NCI-H524 (cell line): ENCODE measurements at regions not wholly inside any gene's neighbourhood (a gene's known extent, or its start where the extent isn't known, plus 50 kb on each side); places are given as distances from the start of the nearest gene placed in this dataset.

Source experiments
- DNase-seq, 2 experiments: peaks; one replicate each; lab custom pipeline; 2025; lab: John Stamatoyannopoulos, UW

DNA sequence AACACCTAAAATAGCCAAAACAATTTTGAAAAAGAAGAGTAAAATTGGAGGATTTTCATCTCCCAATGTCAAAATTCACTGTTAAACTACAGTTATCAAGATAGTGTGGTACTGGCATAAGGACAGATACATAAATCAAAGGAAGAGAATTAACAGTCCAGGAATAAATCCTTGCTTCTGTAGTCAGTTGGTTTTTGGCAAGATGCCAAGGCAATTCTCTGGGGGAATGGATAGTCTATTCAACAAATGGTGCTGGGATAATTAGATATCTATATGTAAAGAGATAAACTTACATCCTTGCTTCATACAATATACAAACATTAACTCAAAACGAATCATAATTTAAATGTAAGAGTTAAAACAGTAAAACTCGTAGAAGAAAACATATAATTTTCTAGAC, 57.9 kb upstream of the SELENOK start:
- peak; percentile 83 to 95 for DNase-seq

DNA sequence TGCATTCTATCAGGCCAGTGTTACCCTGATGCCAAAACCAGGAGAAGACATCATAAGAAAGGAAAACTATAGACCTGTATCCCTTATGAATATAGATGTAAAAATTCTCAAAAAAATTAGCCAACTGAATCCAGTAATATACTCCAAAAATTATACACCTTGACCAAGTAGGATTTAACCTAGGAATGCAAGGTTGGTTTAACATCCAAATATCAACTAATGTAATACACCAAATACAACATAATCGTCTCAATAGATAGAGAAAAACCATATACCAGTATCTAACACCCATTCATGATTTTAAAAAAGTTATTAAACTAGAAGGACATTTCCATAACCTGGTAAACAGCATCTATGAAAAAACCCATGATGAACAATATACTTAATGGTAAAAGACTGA, 56.5 kb upstream of the SELENOK start:
- DNase-seq = no peak

DNA sequence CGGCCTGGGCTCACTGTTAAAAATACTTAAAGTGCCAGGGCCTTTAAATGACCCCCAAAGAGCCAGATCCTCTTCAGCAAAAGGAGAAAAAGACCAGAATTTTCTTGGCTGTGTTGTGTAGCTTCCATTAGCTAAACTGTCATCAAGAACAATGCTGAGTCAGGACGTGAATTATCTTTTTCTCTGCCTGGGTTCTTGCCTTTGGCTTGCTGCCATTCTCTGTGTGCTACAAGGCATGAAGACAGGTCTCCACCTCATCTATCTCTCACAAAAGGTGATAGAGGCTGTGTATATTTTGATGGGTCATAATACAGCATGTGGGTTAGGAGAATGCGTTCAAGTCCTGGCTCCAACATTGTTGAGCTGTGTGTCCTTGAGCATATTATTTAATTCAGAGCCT, 52.4 kb upstream of the SELENOK start:
- DNase-seq = no peak

DNA sequence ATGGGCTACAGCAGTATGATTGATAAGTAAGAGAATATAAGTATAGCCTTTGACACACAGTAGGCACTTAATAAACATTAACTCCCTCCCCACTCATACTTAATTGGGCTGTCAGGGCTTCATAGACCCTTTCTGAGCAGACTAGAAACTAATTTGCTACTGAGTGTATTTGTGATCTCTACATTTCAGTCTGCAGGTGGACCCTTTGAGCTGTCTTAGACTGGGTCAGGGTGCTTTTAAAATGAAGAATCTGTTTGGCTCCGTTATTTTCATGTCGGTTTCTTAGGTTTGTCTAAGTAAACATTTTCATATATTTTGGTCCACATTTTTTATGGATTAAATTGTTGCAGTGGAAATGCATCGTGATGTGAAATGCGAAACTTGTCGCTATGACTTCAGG, 50.3 kb upstream of the SELENOK start:
- DNase-seq = peak in 1 of 2 experiments; percentile 42
